HG03196 (cell line): ENCODE measurements at regions not wholly inside any gene's neighbourhood (a gene's known extent, or its start where the extent isn't known, plus 50 kb on each side); places are given as distances from the start of the nearest gene placed in this dataset.

Source experiments
- ATAC-seq: cut with Tn5 transposase; IDR thresholded peaks from one replicate; pipeline ENCODE4 v1.9.1; 2021; ENCODE audit not compliant: unreplicated experiment

GRCh38 chrX:118167361-118167760 lies 50.8 kb upstream of the KLHL13 start:
- no peak for ATAC-seq

GRCh38 chrX:118171356-118171755 lies 54.7 kb upstream of the KLHL13 start:
- no peak for ATAC-seq

- no peak for ATAC-seq
These were observed 58.0 kb upstream of the KLHL13 start for GRCh38 chrX:118174516-118175098.

- ATAC-seq: no peak
These were observed 61.1 kb upstream of the KLHL13 start for GRCh38 chrX:118177708-118178107.

- ATAC-seq: no peak
These were observed 61.8 kb upstream of the KLHL13 start for GRCh38 chrX:118178450-118178849.

- no peak for ATAC-seq
These were observed 62.6 kb upstream of the KLHL13 start for GRCh38 chrX:118179161-118179560.

GRCh38 chrX:118179718-118180117 lies 63.1 kb upstream of the KLHL13 start:
- no peak for ATAC-seq

- no peak for ATAC-seq
These were observed 64.4 kb upstream of the KLHL13 start for GRCh38 chrX:118181030-118181429.

- no peak for ATAC-seq
These were observed 65.4 kb upstream of the KLHL13 start for GRCh38 chrX:118182025-118182424.

- no peak for ATAC-seq
These were observed 66.1 kb upstream of the KLHL13 start for GRCh38 chrX:118182681-118183080.

- ATAC-seq: no peak
These were observed 67.0 kb upstream of the KLHL13 start for GRCh38 chrX:118183606-118184005.

- ATAC-seq: no peak
These were observed 70.5 kb upstream of the KLHL13 start for GRCh38 chrX:118187100-118187499.

- ATAC-seq: no peak
These were observed 72.4 kb upstream of the KLHL13 start for GRCh38 chrX:118189000-118189399.

- ATAC-seq: no peak
These were observed 73.0 kb upstream of the KLHL13 start for GRCh38 chrX:118189628-118190027.

GRCh38 chrX:118197730-118198129 lies 81.1 kb upstream of the KLHL13 start:
- ATAC-seq: no peak

- ATAC-seq: no peak
These were observed 82.0 kb upstream of the KLHL13 start for GRCh38 chrX:118198577-118198976.

- ATAC-seq: no peak
These were observed 83.4 kb upstream of the KLHL13 start for GRCh38 chrX:118199997-118200396.

- ATAC-seq: no peak
These were observed 89.1 kb upstream of the KLHL13 start for GRCh38 chrX:118205421-118206395.

GRCh38 chrX:118207831-118208453 lies 91.3 kb upstream of the KLHL13 start:
- no peak for ATAC-seq

- no peak for ATAC-seq
These were observed 91.9 kb upstream of the KLHL13 start for GRCh38 chrX:118208481-118208880.

GRCh38 chrX:118211891-118212816 lies 95.5 kb upstream of the KLHL13 start:
- ATAC-seq: no peak
